Lung (tissue), 11 donors: ENCODE measurements at regions not wholly inside any gene's neighbourhood (a gene's known extent, or its start where the extent isn't known, plus 50 kb on each side); places are given as distances from the start of the nearest gene placed in this dataset.

Source experiments
- ATAC-seq: fragments of 200-7000 bp; cut with Tn5 transposase; one replicate; pipeline ENCODE4 v1.9.1; 2020; ENCODE audit warnings: moderate number of reproducible peaks; ENCODE audit not compliant: insufficient read depth, low FRiP score
- DNase-seq, 3 donors: peaks; one replicate each; pipeline ENCODE4 v3.0.0-alpha.2; 2013 to 2017
- H3K27ac ChIP-seq, 2 donors: one replicate each; pipeline ENCODE4 v1.5.1; 2013; ENCODE audit warnings: mild to moderate bottlenecking in 2 of 2, moderate library complexity in 2 of 2, control low read depth in 1 of 2, inconsistent platforms in 1 of 2, low read depth in 1 of 2, low read length in 1 of 2
- H3K27me3 ChIP-seq, 3 donors: one replicate each; pipeline ENCODE4 v1.5.1; 2013; ENCODE audit warnings: low read length in 2 of 3; ENCODE audit not compliant: control insufficient read depth in 3 of 3, insufficient read depth in 3 of 3
- H3K36me3 ChIP-seq, 4 donors: one replicate each; pipeline ENCODE4 v1.5.1; 2013; ENCODE audit warnings: low read length in 4 of 4, mild to moderate bottlenecking in 1 of 4, moderate library complexity in 1 of 4; ENCODE audit not compliant: control insufficient read depth in 4 of 4, insufficient read depth in 4 of 4
- H3K4me1 ChIP-seq, 5 donors: one replicate each; pipeline ENCODE4 v1.5.1; 2013; ENCODE audit warnings: low read length in 5 of 5, mild to moderate bottlenecking in 2 of 5, moderate library complexity in 1 of 5; ENCODE audit not compliant: control insufficient read depth in 5 of 5, insufficient read depth in 5 of 5
- H3K4me3 ChIP-seq: one replicate; pipeline ENCODE4 v1.5.1; 2013; ENCODE audit warnings: mild to moderate bottlenecking, control low read depth, moderate library complexity
- H3K9ac ChIP-seq, 2 donors: one replicate each; pipeline ENCODE4 v1.5.1; 2013; ENCODE audit warnings: low read length in 2 of 2, control low read depth in 1 of 2; ENCODE audit not compliant: insufficient read depth in 1 of 2
- H3K9me3 ChIP-seq, 4 donors: one replicate each; pipeline ENCODE4 v1.5.1; 2013; ENCODE audit warnings: low read length in 3 of 4, mild to moderate bottlenecking in 1 of 4, moderate library complexity in 1 of 4; ENCODE audit not compliant: control insufficient read depth in 4 of 4, insufficient read depth in 3 of 4
- WGBS, 2 donors: extraction: QIAGEN DNeasy Blood & Tissue Kit; methylation state at CpG; one replicate each; pipeline ENCODE4 v1.1.7; 2013; 5-methylcytosine and 5-hydroxymethylcytosine counted together
- TF ChIP-seq, protein P1 (sequence below): IDR thresholded peaks from 2 replicates; pipeline ENCODE4 v1.5.1; 2012; ENCODE audit warnings: mild to moderate bottlenecking; ENCODE audit errors: control extremely low read depth, extremely low read depth
- donor health status: control.
- donor health status: control.
- donor health status: Bipolar disorder and iron deficiency.
- donor health status: healthy.
- donor health status: DM: yes; HTN: yes; CAD: no.

- Histone ChIP-seq H3K36me3 (no peaks in the 10 kb centered on the region), H3K9ac (no peak overlapping the region), H3K9me3 (no peaks in the 10 kb centered on the region), H3K27me3 (no peaks in the 10 kb centered on the region), H3K27ac (no peak overlapping the region), H3K4me1 (no peaks in the 10 kb centered on the region), H3K4me3 (no peak overlapping the region)
- ATAC-seq, result no peak
- no peak for DNase-seq
- TF ChIP-seq, protein P1, sequence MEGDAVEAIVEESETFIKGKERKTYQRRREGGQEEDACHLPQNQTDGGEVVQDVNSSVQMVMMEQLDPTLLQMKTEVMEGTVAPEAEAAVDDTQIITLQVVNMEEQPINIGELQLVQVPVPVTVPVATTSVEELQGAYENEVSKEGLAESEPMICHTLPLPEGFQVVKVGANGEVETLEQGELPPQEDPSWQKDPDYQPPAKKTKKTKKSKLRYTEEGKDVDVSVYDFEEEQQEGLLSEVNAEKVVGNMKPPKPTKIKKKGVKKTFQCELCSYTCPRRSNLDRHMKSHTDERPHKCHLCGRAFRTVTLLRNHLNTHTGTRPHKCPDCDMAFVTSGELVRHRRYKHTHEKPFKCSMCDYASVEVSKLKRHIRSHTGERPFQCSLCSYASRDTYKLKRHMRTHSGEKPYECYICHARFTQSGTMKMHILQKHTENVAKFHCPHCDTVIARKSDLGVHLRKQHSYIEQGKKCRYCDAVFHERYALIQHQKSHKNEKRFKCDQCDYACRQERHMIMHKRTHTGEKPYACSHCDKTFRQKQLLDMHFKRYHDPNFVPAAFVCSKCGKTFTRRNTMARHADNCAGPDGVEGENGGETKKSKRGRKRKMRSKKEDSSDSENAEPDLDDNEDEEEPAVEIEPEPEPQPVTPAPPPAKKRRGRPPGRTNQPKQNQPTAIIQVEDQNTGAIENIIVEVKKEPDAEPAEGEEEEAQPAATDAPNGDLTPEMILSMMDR, result no peak
- 85% methylated on average over 3 of the region's 3 CpGs for WGBS, 2 donors
Observed at GRCh38 chr9:3742586-3742985, 216.8 kb upstream of the RFX3 start.

DNA sequence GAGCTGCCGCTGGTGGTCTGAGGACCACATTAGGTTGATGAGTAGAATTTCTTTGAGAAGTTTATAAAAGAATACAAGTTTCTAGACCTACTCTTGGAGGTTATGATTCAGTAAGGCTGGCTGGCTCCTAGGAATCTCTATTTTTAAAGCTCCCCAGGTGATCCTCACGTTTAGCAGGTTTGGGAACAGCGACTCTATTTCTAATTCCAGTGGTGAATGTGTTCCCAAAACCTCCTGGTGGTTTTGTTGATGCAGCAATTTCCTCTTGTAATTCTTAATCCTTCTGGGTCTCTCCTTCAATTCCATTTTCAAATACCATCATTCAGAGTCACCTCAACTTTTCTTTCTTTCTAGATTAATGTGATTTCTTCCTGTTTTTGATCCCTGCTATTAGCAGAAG is 215.9 kb upstream of the RFX3 start:
- TF ChIP-seq, protein P1, result no peak
- Histone ChIP-seq H3K4me3 (no peak overlapping the region), H3K27me3 (no peaks in the 10 kb centered on the region), H3K4me1 (no peaks in the 10 kb centered on the region), H3K27ac (no peak overlapping the region), H3K9me3 (no peaks in the 10 kb centered on the region), H3K9ac (no peak overlapping the region), H3K36me3 (no peaks in the 10 kb centered on the region)
- DNase-seq (no peak), ATAC-seq (no peak)
- 86 to 87% methylated on average over 3 of the region's 3 CpGs for WGBS, 2 donors

GRCh38 chr9:3740690-3741419 is 215.1 kb upstream of the RFX3 start:
- H3K27ac ChIP-seq, result no peak overlapping the region
- H3K27me3 ChIP-seq, result no peaks in the 10 kb centered on the region
- WGBS, 2 donors, result 84 to 87% methylated on average over 9 of the region's 9 CpGs
- no peaks in the 10 kb centered on the region for H3K4me1 ChIP-seq
- H3K4me3 ChIP-seq, result no peak overlapping the region
- TF ChIP-seq, protein P1, result no peak
- no peaks in the 10 kb centered on the region for H3K9me3 ChIP-seq
- ATAC-seq (no peak), DNase-seq (no peak)
- H3K36me3 ChIP-seq, result no peaks in the 10 kb centered on the region
- H3K9ac ChIP-seq, result no peak overlapping the region

GRCh38 chr9:3736161-3736560 is 210.4 kb upstream of the RFX3 start:
- ATAC-seq (no peak), DNase-seq (peak in 2 of 3 donors; percentile 32 to 60)
- no peaks in the 10 kb centered on the region for H3K27me3 ChIP-seq
- 35 to 60% methylated on average over 5 of the region's 5 CpGs for WGBS, 2 donors
- H3K36me3 ChIP-seq, result no peaks in the 10 kb centered on the region
- TF ChIP-seq, protein P1, result no peak
- H3K27ac ChIP-seq, result no peak overlapping the region
- no peak overlapping the region for H3K4me3 ChIP-seq
- H3K9me3 ChIP-seq, result no peaks in the 10 kb centered on the region
- no peak overlapping the region for H3K9ac ChIP-seq
- H3K4me1 ChIP-seq, result peaks cover 0 to 20% (median 1%) of the 10 kb centered on the region in 5 donors
